ENCODE measurements at regions not wholly inside any gene's neighbourhood (a gene's known extent, or its start where the extent isn't known, plus 50 kb on each side); places are given as distances from the start of the nearest gene placed in this dataset.

GRCh38 chr1:90607736-90608135 is 109.4 kb downstream of the BARHL2 start:
- Histone ChIP-seq H3K27me3 (ENCODE audit: control insufficient read depth in 2 of 2, insufficient read depth in 2 of 2, low read length in 2 of 2) (no peaks in the 10 kb centered on the region), H2AFZ (ENCODE audit: low read depth, low read length) (no peak overlapping the region), H3K4me1 (ENCODE audit: control insufficient read depth, extremely low read depth, insufficient read depth, low read length) (no peaks in the 10 kb centered on the region), H3K36me3 (ENCODE audit: control insufficient read depth in 2 of 2, extremely low read depth in 1 of 2, insufficient read depth in 2 of 2, low read length in 2 of 2) (no peaks in the 10 kb centered on the region), H3K27ac (ENCODE audit: insufficient read depth, low read depth, low read length) (no peak overlapping the region), H3K79me2 (ENCODE audit: control insufficient read depth, insufficient read depth, low read length) (no peaks in the 10 kb centered on the region), H4K20me1 (replicated peaks; ENCODE audit: control insufficient read depth, extremely low read depth, insufficient read depth, low read length) (no peaks in the 10 kb centered on the region), H3K9me1 (replicated peaks; ENCODE audit: control insufficient read depth, extremely low read depth, insufficient read depth, low read length) (no peaks in the 10 kb centered on the region), H3K9me3 (replicated peaks; ENCODE audit: control insufficient read depth, insufficient read depth, low read length) (no peaks in the 10 kb centered on the region), H3K4me3 (replicated peaks in 1 of 3; ENCODE audit: insufficient read depth in 1 of 3, low read depth in 1 of 3, low read length in 3 of 3) (no peak overlapping the region), H3K9ac (replicated peaks; ENCODE audit: extremely low read depth, insufficient read depth, low read length) (no peak overlapping the region), H3K4me2 (ENCODE audit: insufficient read depth, low read length) (no peak overlapping the region)
- FAIRE-seq (no peak), DNase-seq (ENCODE audit: low read depth, low spot score) (no peak)
- intact Hi-C loops (cut with micrococcal nuclease), result no loop called here
- TF ChIP-seq GATA2 (IDR thresholded peaks at IDR 0.05; ENCODE audit: insufficient read depth, insufficient read length, low read depth, low read length), result no peak
- no peak for TF ChIP-seq FOS (IDR thresholded peaks at IDR 0.05; ENCODE audit: borderline replicate concordance, insufficient read depth, low read length)
- no peak for TF ChIP-seq JUN (IDR thresholded peaks at IDR 0.05; ENCODE audit: borderline replicate concordance, insufficient read depth, insufficient read length, low read depth)
- TF ChIP-seq POLR2AphosphoS5 (IDR thresholded peaks at IDR 0.05; ENCODE audit: insufficient read depth, low read depth, low read length), result no peak
- no peak for TF ChIP-seq POLR2A (IDR thresholded peaks at IDR 0.05; ENCODE audit: low read depth, low read length)
- TF ChIP-seq, protein P1, sequence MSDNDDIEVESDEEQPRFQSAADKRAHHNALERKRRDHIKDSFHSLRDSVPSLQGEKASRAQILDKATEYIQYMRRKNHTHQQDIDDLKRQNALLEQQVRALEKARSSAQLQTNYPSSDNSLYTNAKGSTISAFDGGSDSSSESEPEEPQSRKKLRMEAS (IDR thresholded peaks at IDR 0.05; ENCODE audit: insufficient read depth, insufficient read length), result no peak
- TF ChIP-seq, protein P2, sequence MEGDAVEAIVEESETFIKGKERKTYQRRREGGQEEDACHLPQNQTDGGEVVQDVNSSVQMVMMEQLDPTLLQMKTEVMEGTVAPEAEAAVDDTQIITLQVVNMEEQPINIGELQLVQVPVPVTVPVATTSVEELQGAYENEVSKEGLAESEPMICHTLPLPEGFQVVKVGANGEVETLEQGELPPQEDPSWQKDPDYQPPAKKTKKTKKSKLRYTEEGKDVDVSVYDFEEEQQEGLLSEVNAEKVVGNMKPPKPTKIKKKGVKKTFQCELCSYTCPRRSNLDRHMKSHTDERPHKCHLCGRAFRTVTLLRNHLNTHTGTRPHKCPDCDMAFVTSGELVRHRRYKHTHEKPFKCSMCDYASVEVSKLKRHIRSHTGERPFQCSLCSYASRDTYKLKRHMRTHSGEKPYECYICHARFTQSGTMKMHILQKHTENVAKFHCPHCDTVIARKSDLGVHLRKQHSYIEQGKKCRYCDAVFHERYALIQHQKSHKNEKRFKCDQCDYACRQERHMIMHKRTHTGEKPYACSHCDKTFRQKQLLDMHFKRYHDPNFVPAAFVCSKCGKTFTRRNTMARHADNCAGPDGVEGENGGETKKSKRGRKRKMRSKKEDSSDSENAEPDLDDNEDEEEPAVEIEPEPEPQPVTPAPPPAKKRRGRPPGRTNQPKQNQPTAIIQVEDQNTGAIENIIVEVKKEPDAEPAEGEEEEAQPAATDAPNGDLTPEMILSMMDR (IDR thresholded peaks at IDR 0.05; ENCODE audit: extremely low read depth in 1 of 2, insufficient read depth in 1 of 2, low read depth in 1 of 2, low read length in 2 of 2), result no peak
- CTCF ChIA-PET, result no interaction called here
- dilution Hi-C loops (cut with MboI; ENCODE audit: extremely low pct_ligation_motif_present, low sequenced_read_pairs), result no loop called here
- POLR2A ChIA-PET, result no interaction called here
- BruUV-seq (replicated peaks), result no TSS peak

All from endothelial cell of umbilical vein (primary cell).